GM19468 (cell line): ENCODE measurements at regions not wholly inside any gene's neighbourhood (a gene's known extent, or its start where the extent isn't known, plus 50 kb on each side); places are given as distances from the start of the nearest gene placed in this dataset.
"Not testable (repeated sequence)": the region's sequence is repeated elsewhere in the genome, so short reads cannot be mapped to it uniquely, and the experiment has no call there.

Source experiments
- ATAC-seq: cut with Tn5 transposase; IDR thresholded peaks from one replicate; pipeline ENCODE4 v1.9.1; 2021; ENCODE audit warnings: mild to moderate bottlenecking, moderate library complexity, moderate number of reproducible peaks; ENCODE audit not compliant: unreplicated experiment; ENCODE audit errors: extremely low read depth

- no peak for ATAC-seq
Observed at GRCh38 chr9:107587191-107587963, 97.8 kb upstream of the KLF4 start.

- no peak for ATAC-seq
Observed at GRCh38 chr9:107586493-107586892, 96.9 kb upstream of the KLF4 start.

- no peak for ATAC-seq
Observed at GRCh38 chr9:107585465-107585864, 95.9 kb upstream of the KLF4 start.

GRCh38 chr9:107584944-107585343 is 95.4 kb upstream of the KLF4 start:
- ATAC-seq: no peak

- ATAC-seq: no peak
Observed at GRCh38 chr9:107584186-107584585, 94.6 kb upstream of the KLF4 start.

GRCh38 chr9:107577140-107577776 is 87.7 kb upstream of the KLF4 start:
- ATAC-seq: no peak

GRCh38 chr9:107571148-107571547 is 81.6 kb upstream of the KLF4 start:
- ATAC-seq: no peak

GRCh38 chr9:107569174-107569573 is 79.6 kb upstream of the KLF4 start:
- ATAC-seq: no peak

- not testable (repeated sequence) for ATAC-seq
Observed at GRCh38 chr9:107568406-107568805, 78.8 kb upstream of the KLF4 start.

GRCh38 chr9:107567462-107567861 is 77.9 kb upstream of the KLF4 start:
- no peak for ATAC-seq

GRCh38 chr9:107566611-107567061 is 77.1 kb upstream of the KLF4 start:
- no peak for ATAC-seq

- no peak for ATAC-seq
Observed at GRCh38 chr9:107562798-107563197, 73.2 kb upstream of the KLF4 start.

GRCh38 chr9:107559494-107560086 is 70.0 kb upstream of the KLF4 start:
- ATAC-seq: no peak

GRCh38 chr9:107557236-107557990 is 67.8 kb upstream of the KLF4 start:
- no peak for ATAC-seq

- ATAC-seq: no peak
Observed at GRCh38 chr9:107554636-107555035, 65.1 kb upstream of the KLF4 start.

GRCh38 chr9:107548298-107549142 is 59.0 kb upstream of the KLF4 start:
- ATAC-seq: no peak

- ATAC-seq: no peak
Observed at GRCh38 chr9:107547772-107548297, 58.3 kb upstream of the KLF4 start.

- ATAC-seq: no peak
Observed at GRCh38 chr9:107547303-107547702, 57.7 kb upstream of the KLF4 start.

- no peak for ATAC-seq
Observed at GRCh38 chr9:107546859-107547258, 57.3 kb upstream of the KLF4 start.

- no peak for ATAC-seq
Observed at GRCh38 chr9:107545036-107545435, 55.5 kb upstream of the KLF4 start.
